Endothelial cell of umbilical vein (primary cell): ENCODE measurements at regions not wholly inside any gene's neighbourhood (a gene's known extent, or its start where the extent isn't known, plus 50 kb on each side); places are given as distances from the start of the nearest gene placed in this dataset.

Experiments
- BruUV-seq: library from RNA; stranded (reverse); fragments of 400-500 nt; replicated peaks from 2 replicates; lab custom pipeline; 2021; lab: Mats Ljungman, UMichigan
- CTCF ChIA-PET: fragments of 300-600, 350-600 bp; sonication (Branson Sonifier 250); formaldehyde crosslinking; loops from one replicate; lab custom pipeline; 2021; ENCODE audit warnings: antibody characterized with exemption, inconsistent platforms; lab: Charles Lee
- POLR2A ChIA-PET: fragments of 300-600, 350-600 bp; sonication (Branson Sonifier 250); formaldehyde crosslinking; loops from one replicate; lab custom pipeline; 2021; ENCODE audit warnings: antibody characterized with exemption, inconsistent platforms; lab: Charles Lee
- DNase-seq: peaks from one replicate; pipeline ENCODE4 v3.0.0-alpha.2; 2011; ENCODE audit warnings: low read depth, low spot score
- FAIRE-seq: peaks from 2 replicates; lab custom pipeline; 2011; peaks lifted over from hg19 to GRCh38; lab: Jason Lieb, UNC
- H2AFZ ChIP-seq: 2 replicates; pipeline ENCODE4 v1.6.0; 2012; ENCODE audit warnings: low read depth, low read length, control low read depth, inconsistent platforms
- H3K27ac ChIP-seq: 2 replicates; pipeline ENCODE4 v1.5.1; 2011; ENCODE audit warnings: low read depth, mild to moderate bottlenecking, control low read depth, low read length, moderate library complexity; ENCODE audit not compliant: insufficient read depth
- H3K27me3 ChIP-seq, 2 experiments: 2 replicates each; pipeline versions ENCODE4 v1.6.0 to v1.6.1; 2011; ENCODE audit warnings: low read length in 2 of 2, mixed read lengths in 1 of 2; ENCODE audit not compliant: control insufficient read depth in 2 of 2, insufficient read depth in 2 of 2
- H3K36me3 ChIP-seq, 2 experiments: 2 replicates in 1 of 2; 3 replicates in 1 of 2; pipeline ENCODE4 v1.5.1; 2011; ENCODE audit warnings: low read length in 2 of 2, mild to moderate bottlenecking in 1 of 2, moderate library complexity in 1 of 2; ENCODE audit not compliant: control insufficient read depth in 2 of 2, insufficient read depth in 2 of 2; ENCODE audit errors: extremely low read depth in 1 of 2
- H3K4me1 ChIP-seq: 3 replicates; pipeline ENCODE4 v1.5.1; 2011; ENCODE audit warnings: mild to moderate bottlenecking, low read length; ENCODE audit not compliant: control insufficient read depth, insufficient read depth; ENCODE audit errors: extremely low read depth
- H3K4me2 ChIP-seq: 2 replicates; pipeline ENCODE4 v1.6.1; 2011; ENCODE audit warnings: low read length, control low read depth, mixed read lengths; ENCODE audit not compliant: insufficient read depth
- H3K4me3 ChIP-seq, 3 experiments: fragments of 200-600 bp in 1 of 3; sonication (generic), shearing (Covaris generic) in 1 of 3; replicated peaks in 1 of 3; 2 replicates each; pipeline ENCODE4 v1.5.1; 2011 to 2016; ENCODE audit warnings: control low read depth in 3 of 3, low read length in 3 of 3, mild to moderate bottlenecking in 2 of 3, inconsistent platforms in 1 of 3, low read depth in 1 of 3, moderate library complexity in 1 of 3; ENCODE audit not compliant: insufficient read depth in 1 of 3
- H3K79me2 ChIP-seq: 2 replicates; pipeline ENCODE4 v1.6.0; 2012; ENCODE audit warnings: low read length, inconsistent platforms; ENCODE audit not compliant: control insufficient read depth, insufficient read depth
- H3K9ac ChIP-seq: replicated peaks from 2 replicates; pipeline ENCODE3; 2011; ENCODE audit warnings: low read length, control low read depth; ENCODE audit not compliant: insufficient read depth; ENCODE audit errors: extremely low read depth
- H3K9me1 ChIP-seq: replicated peaks from 3 replicates; pipeline ENCODE4 v1.6.0; 2011; ENCODE audit warnings: mild to moderate bottlenecking, low read length; ENCODE audit not compliant: control insufficient read depth, insufficient read depth; ENCODE audit errors: extremely low read depth
- H3K9me3 ChIP-seq: replicated peaks from 2 replicates; pipeline ENCODE4 v1.5.1; 2012; ENCODE audit warnings: low read length, inconsistent platforms; ENCODE audit not compliant: control insufficient read depth, insufficient read depth
- H4K20me1 ChIP-seq: replicated peaks from 2 replicates; pipeline ENCODE3; 2011; ENCODE audit warnings: mild to moderate bottlenecking, low read length; ENCODE audit not compliant: control insufficient read depth, insufficient read depth; ENCODE audit errors: extremely low read depth
- CTCF ChIP-seq, 2 donors: IDR thresholded peaks; 1 replicate in 1 of 2; 2 replicates in 1 of 2; pipeline ENCODE4 v1.5.1; 2011; ENCODE audit warnings: low read length in 2 of 2, mild to moderate bottlenecking in 2 of 2, moderate library complexity in 2 of 2, control low read depth in 1 of 2, inconsistent platforms in 1 of 2, low read depth in 1 of 2; ENCODE audit not compliant: insufficient read depth in 1 of 2; ENCODE audit errors: extremely low read depth in 1 of 2
- EZH2 ChIP-seq: IDR thresholded peaks from 2 replicates; pipeline ENCODE4 v1.6.1; 2012; ENCODE audit warnings: borderline replicate concordance, low read depth, mild to moderate bottlenecking, moderate library complexity, low read length, inconsistent platforms; ENCODE audit not compliant: severe bottlenecking
- FOS ChIP-seq: IDR thresholded peaks from 2 replicates; pipeline ENCODE4 v1.6.1; 2011; ENCODE audit warnings: mild to moderate bottlenecking, low read length, moderate library complexity, borderline replicate concordance; ENCODE audit not compliant: insufficient read depth
- GATA2 ChIP-seq: IDR thresholded peaks from 2 replicates; pipeline ENCODE4 v1.7.0; 2011; ENCODE audit warnings: low read depth, mild to moderate bottlenecking, moderate library complexity, mixed read lengths, low read length; ENCODE audit not compliant: insufficient read length, insufficient read depth
- JUN ChIP-seq: IDR thresholded peaks from 2 replicates; pipeline ENCODE4 v1.6.1; 2011; ENCODE audit warnings: borderline replicate concordance, low read depth; ENCODE audit not compliant: insufficient read length, insufficient read depth
- MAX ChIP-seq: IDR thresholded peaks from 2 replicates; pipeline ENCODE4 v1.6.1; 2011; ENCODE audit not compliant: insufficient read depth, insufficient read length
- MYC ChIP-seq: IDR thresholded peaks from one replicate; pipeline ENCODE4 v1.6.1; 2011; ENCODE audit warnings: mild to moderate bottlenecking, low read depth, low read length
- POLR2A ChIP-seq: IDR thresholded peaks from 2 replicates; pipeline ENCODE4 v1.6.1; 2012; ENCODE audit warnings: low read depth, mild to moderate bottlenecking, control low read depth, low read length
- POLR2AphosphoS5 ChIP-seq: IDR thresholded peaks from 2 replicates; pipeline ENCODE4 v1.6.1; 2012; ENCODE audit warnings: low read depth, mild to moderate bottlenecking, control low read depth, low read length, moderate library complexity; ENCODE audit not compliant: insufficient read depth
- dilution Hi-C: fragments of 300-500 bp; cut with MboI; formaldehyde crosslinking; loops from one replicate; pipeline ENCODE4 v1.15.0; 2019; ENCODE audit warnings: low sequenced_read_pairs; ENCODE audit not compliant: extremely low pct_ligation_motif_present
- intact Hi-C: fragments of 100-400 bp; cut with micrococcal nuclease; formaldehyde crosslinking; loops from one replicate; pipeline ENCODE4 v1.10.0; 2022

DNA sequence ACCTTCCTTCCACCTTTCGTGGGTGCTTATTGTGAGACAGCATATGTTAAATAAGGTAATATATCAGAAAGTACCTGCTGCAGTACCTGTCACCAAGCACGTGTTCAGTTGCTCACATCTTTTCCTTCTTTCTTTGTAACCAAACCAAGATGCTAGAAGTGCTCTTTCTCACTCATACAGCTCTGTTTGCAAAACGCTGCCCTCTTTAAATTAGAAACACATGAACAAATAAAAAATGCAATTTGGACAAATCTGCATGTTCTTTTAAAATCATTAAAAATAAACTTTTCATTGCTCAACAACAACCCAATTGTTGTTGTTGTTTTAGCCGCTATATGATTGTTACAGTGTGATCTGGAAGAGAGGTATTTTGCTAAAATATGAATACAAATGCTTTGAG lies 193.5 kb upstream of the ZBTB20 start:
- intact Hi-C loops = loop anchor here (5.0 kb wide), 1 partner anchor 193 kb away; the partner anchor contains the start of gene ZBTB20
- Histone ChIP-seq H3K79me2 (no peaks in the 10 kb centered on the region), H4K20me1 (no peaks in the 10 kb centered on the region), H3K4me2 (no peak overlapping the region), H2AFZ (no peak overlapping the region), H3K36me3 (no peaks in the 10 kb centered on the region), H3K27ac (no peak overlapping the region), H3K4me3 (no peak overlapping the region), H3K9me3 (no peaks in the 10 kb centered on the region), H3K27me3 (no peaks in the 10 kb centered on the region), H3K9ac (no peak overlapping the region), H3K9me1 (no peaks in the 10 kb centered on the region), H3K4me1 (peaks cover 8% of the 10 kb centered on the region)
- dilution Hi-C loops = no loop called here
- POLR2A ChIA-PET = no interaction called here
- no peak for FAIRE-seq
- no TSS peak for BruUV-seq
- TF ChIP-seq POLR2A = no peak
- TF ChIP-seq JUN = no peak
- TF ChIP-seq MYC = no peak
- TF ChIP-seq GATA2 = no peak
- no peak for TF ChIP-seq EZH2
- no peak for TF ChIP-seq POLR2AphosphoS5
- no peak for TF ChIP-seq MAX
- no peak for TF ChIP-seq FOS
- no peak for TF ChIP-seq CTCF (IDR thresholded peaks at IDR 0.05; ENCODE audit: extremely low read depth in 1 of 2, insufficient read depth in 1 of 2, low read depth in 1 of 2, low read length in 2 of 2)
- CTCF ChIA-PET = no interaction called here
- DNase-seq = no peak
